Liver (tissue), 3 donors: ENCODE measurements at regions not wholly inside any gene's neighbourhood (a gene's known extent, or its start where the extent isn't known, plus 50 kb on each side); places are given as distances from the start of the nearest gene placed in this dataset.

Experiments
- JUND ChIP-seq, 2 donors: IDR thresholded peaks; 2 replicates each; pipeline ENCODE4 v1.6.1; 2016; ENCODE audit warnings: antibody characterized with exemption in 2 of 2
- YY1 ChIP-seq: IDR thresholded peaks from 2 replicates; pipeline ENCODE4 v1.6.1; 2016; ENCODE audit warnings: antibody characterized with exemption, mild to moderate bottlenecking
- TF ChIP-seq, protein P1 (sequence below): fragments of 150-350 bp; IDR thresholded peaks from 2 replicates; pipeline ENCODE4 v1.5.1; 2017; ENCODE audit warnings: improper control_type of control experiment, low read depth, low read length; ENCODE audit not compliant: missing input control
- donor health status: healthy.
- donor health status: healthy.

DNA sequence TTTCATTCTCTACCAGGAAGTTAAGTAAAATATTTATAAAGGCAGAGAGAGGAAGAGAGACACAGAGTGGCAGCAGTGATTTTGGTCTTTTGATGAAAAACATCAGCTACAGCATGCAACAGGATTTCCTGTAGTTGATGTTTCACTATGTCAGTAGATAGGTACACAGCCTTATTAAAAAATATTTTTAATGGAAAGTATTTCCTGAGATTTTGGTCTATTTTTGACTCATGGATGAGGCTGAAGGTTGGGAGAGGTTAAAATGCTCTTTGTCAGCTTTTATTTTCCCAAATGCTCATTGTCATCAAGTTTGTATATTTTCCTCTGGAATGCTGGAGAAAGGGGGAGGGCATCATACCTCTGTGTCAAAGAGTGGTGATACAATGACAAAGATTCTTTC lies 1112.5 kb downstream of the CBLN2 start:
- TF ChIP-seq YY1 (no peak), JUND (IDR thresholded peaks at IDR 0.05) (no peak)
- TF ChIP-seq, protein P1, sequence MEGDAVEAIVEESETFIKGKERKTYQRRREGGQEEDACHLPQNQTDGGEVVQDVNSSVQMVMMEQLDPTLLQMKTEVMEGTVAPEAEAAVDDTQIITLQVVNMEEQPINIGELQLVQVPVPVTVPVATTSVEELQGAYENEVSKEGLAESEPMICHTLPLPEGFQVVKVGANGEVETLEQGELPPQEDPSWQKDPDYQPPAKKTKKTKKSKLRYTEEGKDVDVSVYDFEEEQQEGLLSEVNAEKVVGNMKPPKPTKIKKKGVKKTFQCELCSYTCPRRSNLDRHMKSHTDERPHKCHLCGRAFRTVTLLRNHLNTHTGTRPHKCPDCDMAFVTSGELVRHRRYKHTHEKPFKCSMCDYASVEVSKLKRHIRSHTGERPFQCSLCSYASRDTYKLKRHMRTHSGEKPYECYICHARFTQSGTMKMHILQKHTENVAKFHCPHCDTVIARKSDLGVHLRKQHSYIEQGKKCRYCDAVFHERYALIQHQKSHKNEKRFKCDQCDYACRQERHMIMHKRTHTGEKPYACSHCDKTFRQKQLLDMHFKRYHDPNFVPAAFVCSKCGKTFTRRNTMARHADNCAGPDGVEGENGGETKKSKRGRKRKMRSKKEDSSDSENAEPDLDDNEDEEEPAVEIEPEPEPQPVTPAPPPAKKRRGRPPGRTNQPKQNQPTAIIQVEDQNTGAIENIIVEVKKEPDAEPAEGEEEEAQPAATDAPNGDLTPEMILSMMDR: no peak
